ENCODE measurements at regions not wholly inside any gene's neighbourhood (a gene's known extent, or its start where the extent isn't known, plus 50 kb on each side); places are given as distances from the start of the nearest gene placed in this dataset.

- no peak for TF ChIP-seq POLR2AphosphoS5 (IDR thresholded peaks at IDR 0.05)
- TF ChIP-seq CTCF (IDR thresholded peaks at IDR 0.05), result no peak
Observed at GRCh38 chr3:104175696-104176095, 1191.0 kb upstream of the ALCAM start.
